ENCODE measurements at regions not wholly inside any gene's neighbourhood (a gene's known extent, or its start where the extent isn't known, plus 50 kb on each side); places are given as distances from the start of the nearest gene placed in this dataset.
A peak's percentile ranks its signal among the peaks of the same experiment; 100 is the strongest.
"Not testable (repeated sequence)": the region's sequence is repeated elsewhere in the genome, so short reads cannot be mapped to it uniquely, and the experiment has no call there.

GRCh38 chr7:127530148-127530547 lies 55.2 kb downstream of the GCC1 start:
- no peak for DNase-seq

GRCh38 chr7:127527561-127527960 lies 57.8 kb downstream of the GCC1 start:
- DNase-seq: no peak

GRCh38 chr7:127525866-127526480 lies 59.4 kb downstream of the GCC1 start:
- no peak for DNase-seq

- no peak for DNase-seq
Observed at GRCh38 chr7:127516320-127516719, 69.1 kb downstream of the GCC1 start.

GRCh38 chr7:127514499-127514898 lies 70.9 kb downstream of the GCC1 start:
- DNase-seq: no peak

- DNase-seq: no peak
Observed at GRCh38 chr7:127513311-127513710, 72.1 kb downstream of the GCC1 start.

- no peak for DNase-seq
Observed at GRCh38 chr7:127512663-127513062, 72.7 kb downstream of the GCC1 start.

- no peak for DNase-seq
Observed at GRCh38 chr7:127504715-127505114, 80.7 kb downstream of the GCC1 start.

- no peak for DNase-seq
Observed at GRCh38 chr7:127501817-127502216, 83.6 kb downstream of the GCC1 start.

- DNase-seq: no peak
Observed at GRCh38 chr7:127487381-127487780, 94.9 kb upstream of the ZNF800 start.

GRCh38 chr7:127486654-127487053 lies 94.1 kb upstream of the ZNF800 start:
- no peak for DNase-seq

- no peak for DNase-seq
Observed at GRCh38 chr7:127485482-127485881, 93.0 kb upstream of the ZNF800 start.

- DNase-seq: no peak
Observed at GRCh38 chr7:127484954-127485353, 92.4 kb upstream of the ZNF800 start.

- no peak for DNase-seq
Observed at GRCh38 chr7:127478461-127478860, 86.0 kb upstream of the ZNF800 start.

GRCh38 chr7:127478024-127478355 lies 85.5 kb upstream of the ZNF800 start:
- no peak for DNase-seq

GRCh38 chr7:127477295-127478023 lies 85.0 kb upstream of the ZNF800 start:
- no peak for DNase-seq

GRCh38 chr7:127476618-127477017 lies 84.1 kb upstream of the ZNF800 start:
- no peak for DNase-seq

GRCh38 chr7:127474457-127474856 lies 81.9 kb upstream of the ZNF800 start:
- DNase-seq: no peak

- no peak for DNase-seq
Observed at GRCh38 chr7:127473409-127473808, 80.9 kb upstream of the ZNF800 start.

- DNase-seq: no peak
Observed at GRCh38 chr7:127460077-127460476, 67.6 kb upstream of the ZNF800 start.

- not testable (repeated sequence) for DNase-seq
Observed at GRCh38 chr7:127451258-127451657, 58.8 kb upstream of the ZNF800 start.

GRCh38 chr7:127448566-127448965 lies 56.1 kb upstream of the ZNF800 start:
- DNase-seq: no peak

GRCh38 chr7:127447326-127447945 lies 54.9 kb upstream of the ZNF800 start:
- peak; percentile 4 for DNase-seq

- no peak for DNase-seq
Observed at GRCh38 chr7:127446842-127447241, 54.3 kb upstream of the ZNF800 start.
